Liver (tissue), 8 donors: ENCODE measurements at regions not wholly inside any gene's neighbourhood (a gene's known extent, or its start where the extent isn't known, plus 50 kb on each side); places are given as distances from the start of the nearest gene placed in this dataset.

ENCODE experiments used
- DNase-seq: peaks from one replicate; pipeline ENCODE4 v3.0.0-alpha.2; 2017; ENCODE audit warnings: low spot score
- H3K27ac ChIP-seq, 2 donors: one replicate each; pipeline ENCODE4 v1.7.0; 2013; ENCODE audit warnings: inconsistent platforms in 2 of 2, low read length in 2 of 2, control low read depth in 1 of 2, low read depth in 1 of 2, mild to moderate bottlenecking in 1 of 2
- H3K27me3 ChIP-seq, 4 donors: one replicate each; pipeline versions ENCODE4 v1.6.1 to v1.7.0; 2013; ENCODE audit warnings: low read length in 3 of 4, inconsistent platforms in 1 of 4, mild to moderate bottlenecking in 1 of 4, moderate library complexity in 1 of 4; ENCODE audit not compliant: control insufficient read depth in 4 of 4, insufficient read depth in 4 of 4
- H3K36me3 ChIP-seq, 4 donors: one replicate each; pipeline versions ENCODE4 v1.6.1 to v1.7.0; 2013; ENCODE audit warnings: low read length in 3 of 4, mild to moderate bottlenecking in 3 of 4, low read depth in 1 of 4, moderate library complexity in 1 of 4; ENCODE audit not compliant: control insufficient read depth in 4 of 4, insufficient read depth in 3 of 4
- H3K4me1 ChIP-seq, 4 donors: one replicate each; pipeline versions ENCODE4 v1.6.1 to v1.7.0; 2013; ENCODE audit warnings: low read length in 3 of 4, mild to moderate bottlenecking in 3 of 4, moderate library complexity in 1 of 4; ENCODE audit not compliant: control insufficient read depth in 4 of 4, insufficient read depth in 4 of 4
- H3K4me3 ChIP-seq, 3 donors: one replicate each; pipeline versions ENCODE4 v1.6.1 to v1.7.0; 2013; ENCODE audit warnings: low read length in 3 of 3, control low read depth in 1 of 3, low read depth in 1 of 3, mild to moderate bottlenecking in 1 of 3
- H3K9ac ChIP-seq, 2 donors: one replicate each; pipeline ENCODE4 v1.7.0; 2013; ENCODE audit warnings: low read length in 2 of 2, mild to moderate bottlenecking in 2 of 2, moderate library complexity in 2 of 2, control low read depth in 1 of 2, low read depth in 1 of 2
- H3K9me3 ChIP-seq, 4 donors: one replicate each; pipeline versions ENCODE4 v1.6.1 to v1.7.0; 2013; ENCODE audit warnings: low read length in 3 of 4; ENCODE audit not compliant: control insufficient read depth in 4 of 4
- ATF3 ChIP-seq: IDR thresholded peaks from 2 replicates; pipeline ENCODE4 v1.6.1; 2016; ENCODE audit warnings: antibody characterized with exemption
- CTCF ChIP-seq: fragments of 150-350 bp; IDR thresholded peaks from 2 replicates; pipeline ENCODE4 v1.5.1; 2017; ENCODE audit warnings: improper control_type of control experiment, low read depth, low read length; ENCODE audit not compliant: missing input control
- EGR1 ChIP-seq, 2 donors: IDR thresholded peaks; 2 replicates each; pipeline ENCODE4 v1.6.1; 2016 to 2018; ENCODE audit warnings: antibody characterized with exemption in 2 of 2, low read depth in 2 of 2
- FOXA1 ChIP-seq: IDR thresholded peaks from 2 replicates; pipeline ENCODE4 v1.6.1; 2016; ENCODE audit warnings: antibody characterized with exemption
- FOXA2 ChIP-seq: IDR thresholded peaks from 2 replicates; pipeline ENCODE4 v1.6.1; 2016; ENCODE audit warnings: antibody characterized with exemption
- GABPA ChIP-seq, 2 donors: IDR thresholded peaks in 1 of 2; conservative IDR thresholded peaks in 1 of 2; 2 replicates each; pipeline ENCODE4 v1.6.1; 2016; ENCODE audit warnings: antibody characterized with exemption in 2 of 2, mild to moderate bottlenecking in 1 of 2, moderate library complexity in 1 of 2
- HNF4A ChIP-seq, 2 donors: conservative IDR thresholded peaks; 2 replicates each; pipeline ENCODE4 v1.6.1; 2016; ENCODE audit warnings: antibody characterized with exemption in 2 of 2, mild to moderate bottlenecking in 2 of 2
- HNF4G ChIP-seq: IDR thresholded peaks from 2 replicates; pipeline ENCODE4 v1.6.1; 2016; ENCODE audit warnings: antibody characterized with exemption
- JUND ChIP-seq, 2 donors: IDR thresholded peaks; 2 replicates each; pipeline ENCODE4 v1.6.1; 2016; ENCODE audit warnings: antibody characterized with exemption in 2 of 2
- MAX ChIP-seq: IDR thresholded peaks from 2 replicates; pipeline ENCODE4 v1.6.1; 2016; ENCODE audit warnings: antibody characterized with exemption
- NR2F2 ChIP-seq: IDR thresholded peaks from 2 replicates; pipeline ENCODE4 v1.6.1; 2016; ENCODE audit warnings: antibody characterized with exemption
- RAD21 ChIP-seq, 2 donors: IDR thresholded peaks; 2 replicates each; pipeline ENCODE4 v1.6.1; 2016; ENCODE audit warnings: antibody characterized with exemption in 2 of 2, mild to moderate bottlenecking in 2 of 2
- REST ChIP-seq: IDR thresholded peaks from 2 replicates; pipeline ENCODE4 v1.6.1; 2016; ENCODE audit warnings: antibody characterized with exemption, mild to moderate bottlenecking
- RXRA ChIP-seq, 2 donors: IDR thresholded peaks; 2 replicates each; pipeline ENCODE4 v1.6.1; 2017 to 2018; ENCODE audit warnings: antibody characterized with exemption in 2 of 2, mild to moderate bottlenecking in 1 of 2
- SP1 ChIP-seq: IDR thresholded peaks from 2 replicates; pipeline ENCODE4 v1.6.1; 2018; ENCODE audit warnings: antibody characterized with exemption, mild to moderate bottlenecking
- TAF1 ChIP-seq: conservative IDR thresholded peaks from 2 replicates; pipeline ENCODE4 v1.6.1; 2016; ENCODE audit warnings: antibody characterized with exemption, mild to moderate bottlenecking
- YY1 ChIP-seq: IDR thresholded peaks from 2 replicates; pipeline ENCODE4 v1.6.1; 2016; ENCODE audit warnings: antibody characterized with exemption, mild to moderate bottlenecking
- ZBTB33 ChIP-seq: IDR thresholded peaks from 2 replicates; pipeline ENCODE4 v1.6.1; 2016; ENCODE audit warnings: antibody characterized with exemption
- WGBS: extraction: QIAGEN DNeasy Blood & Tissue Kit; methylation state at CpG from one replicate; pipeline ENCODE4 v1.1.7; 2013; 5-methylcytosine and 5-hydroxymethylcytosine counted together
- donor health status: healthy.
- donor health status: healthy.
- donor health status: healthy.
- donor health status: healthy.
- donor health status: healthy.

GRCh38 chr7:17584822-17585221, 286.4 kb downstream of the AHR start:
- H3K4me3 ChIP-seq, result no peak overlapping the region
- no peaks in the 10 kb centered on the region for H3K27me3 ChIP-seq
- DNase-seq, result no peak
- H3K9ac ChIP-seq, result no peak overlapping the region
- TF ChIP-seq JUND (IDR thresholded peaks at IDR 0.05), result no peak
- TF ChIP-seq FOXA2, result no peak
- TF ChIP-seq NR2F2, result no peak
- TF ChIP-seq TAF1, result no peak
- no peak for TF ChIP-seq GABPA (IDR thresholded peaks at IDR 0.05 in 1 of 2, conservative IDR thresholded peaks at IDR 0.05 in 1 of 2)
- no peak for TF ChIP-seq SP1
- no peak for TF ChIP-seq MAX
- TF ChIP-seq CTCF, result no peak
- no peak for TF ChIP-seq RXRA (IDR thresholded peaks at IDR 0.05)
- TF ChIP-seq HNF4G, result no peak
- no peak for TF ChIP-seq EGR1 (IDR thresholded peaks at IDR 0.05; ENCODE audit: low read depth in 2 of 2)
- no peak for TF ChIP-seq REST
- TF ChIP-seq HNF4A (conservative IDR thresholded peaks at IDR 0.05), result no peak
- no peak for TF ChIP-seq ATF3
- no peak for TF ChIP-seq YY1
- no peak for TF ChIP-seq RAD21 (IDR thresholded peaks at IDR 0.05)
- TF ChIP-seq ZBTB33, result no peak
- TF ChIP-seq FOXA1, result no peak
- no peaks in the 10 kb centered on the region for H3K4me1 ChIP-seq
- 86% methylated on average over 1 of the region's 1 CpG for WGBS
- H3K9me3 ChIP-seq, result no peaks in the 10 kb centered on the region
- no peak overlapping the region for H3K27ac ChIP-seq
- H3K36me3 ChIP-seq, result no peaks in the 10 kb centered on the region

GRCh38 chr7:17586711-17587110, 288.3 kb downstream of the AHR start:
- no peaks in the 10 kb centered on the region for H3K4me1 ChIP-seq
- WGBS, result 84% methylated on average over 4 of the region's 4 CpGs
- no peaks in the 10 kb centered on the region for H3K36me3 ChIP-seq
- no peaks in the 10 kb centered on the region for H3K27me3 ChIP-seq
- H3K27ac ChIP-seq, result no peak overlapping the region
- H3K9me3 ChIP-seq, result no peaks in the 10 kb centered on the region
- H3K9ac ChIP-seq, result no peak overlapping the region
- H3K4me3 ChIP-seq, result no peak overlapping the region
- no peak for DNase-seq
- no peak for TF ChIP-seq JUND (IDR thresholded peaks at IDR 0.05)
- no peak for TF ChIP-seq HNF4G
- no peak for TF ChIP-seq TAF1
- TF ChIP-seq HNF4A (conservative IDR thresholded peaks at IDR 0.05), result no peak
- no peak for TF ChIP-seq EGR1 (IDR thresholded peaks at IDR 0.05; ENCODE audit: low read depth in 2 of 2)
- TF ChIP-seq ZBTB33, result no peak
- TF ChIP-seq NR2F2, result no peak
- TF ChIP-seq YY1, result no peak
- TF ChIP-seq REST, result no peak
